ENCODE measurements at regions not wholly inside any gene's neighbourhood (a gene's known extent, or its start where the extent isn't known, plus 50 kb on each side); places are given as distances from the start of the nearest gene placed in this dataset.

GRCh38 chr4:95641571-95641970 lies 92.8 kb upstream of the UNC5C start:
- CTCF ChIA-PET = no interaction called here
- H3K4me3 ChIP-seq (ENCODE audit: low read depth, low read length) = no peak overlapping the region
- H3K27ac ChIP-seq (ENCODE audit: extremely low read depth, low read depth, low read length) = no peak overlapping the region
- TF ChIP-seq ZBTB11 (tag by site-specific recombination; conservative IDR thresholded peaks at IDR 0.05; ENCODE audit: low read depth) = no peak
- no peak for TF ChIP-seq KLF17 (tag by site-specific recombination; IDR thresholded peaks at IDR 0.05)
- no peak for TF ChIP-seq PRDM2 (tag by site-specific recombination; IDR thresholded peaks at IDR 0.05; ENCODE audit: borderline replicate concordance)
- TF ChIP-seq PBX3 (CRISPR knock-in tag; IDR thresholded peaks at IDR 0.05) = no peak
- TF ChIP-seq ZNF426 (tag by site-specific recombination; IDR thresholded peaks at IDR 0.05) = no peak
- no peak for TF ChIP-seq TCF7L2 (IDR thresholded peaks at IDR 0.05; ENCODE audit: borderline replicate concordance, low read depth, low read length)
- TF ChIP-seq ZNF280D (tag by site-specific recombination; IDR thresholded peaks at IDR 0.05) = no peak
- no peak for TF ChIP-seq ZNF121 (tag by site-specific recombination; IDR thresholded peaks at IDR 0.05)
- no peak for TF ChIP-seq ZNF10 (tag by site-specific recombination; IDR thresholded peaks at IDR 0.05)
- TF ChIP-seq ZNF324 (tag by site-specific recombination; IDR thresholded peaks at IDR 0.05) = no peak
- TF ChIP-seq ZNF391 (tag by site-specific recombination; IDR thresholded peaks at IDR 0.05; ENCODE audit: borderline replicate concordance, low read depth) = no peak
- H3K9me3 ChIP-seq (ENCODE audit: control insufficient read depth, insufficient read depth, low read depth, low read length) = no peaks in the 10 kb centered on the region
- no peaks in the 10 kb centered on the region for H3K36me3 ChIP-seq (ENCODE audit: control insufficient read depth in 2 of 2, insufficient read depth in 1 of 2, low read length in 2 of 2)
- POLR2A ChIA-PET = no interaction called here
- H3K4me1 ChIP-seq (ENCODE audit: control insufficient read depth, insufficient read depth, low read length) = no peaks in the 10 kb centered on the region; the same call in 1 of the 2 replicates

Measured in HEK293 (cell line).